ENCODE measurements at regions not wholly inside any gene's neighbourhood (a gene's known extent, or its start where the extent isn't known, plus 50 kb on each side); places are given as distances from the start of the nearest gene placed in this dataset.

- TF ChIP-seq CTCF (IDR thresholded peaks at IDR 0.05; ENCODE audit: low read depth, low read length, poor library complexity, severe bottlenecking) (no peak), EZH2phosphoT487 (IDR thresholded peaks at IDR 0.05; ENCODE audit: borderline replicate concordance, low read length) (no peak)
Measured at GRCh38 chr5:143740956-143741355, 71.0 kb upstream of the HMHB1 start.

Data from DOHH2 (cell line).